ENCODE measurements at regions not wholly inside any gene's neighbourhood (a gene's known extent, or its start where the extent isn't known, plus 50 kb on each side); places are given as distances from the start of the nearest gene placed in this dataset.
"Not testable (repeated sequence)": the region's sequence is repeated elsewhere in the genome, so short reads cannot be mapped to it uniquely, and the experiment has no call there.

DNA sequence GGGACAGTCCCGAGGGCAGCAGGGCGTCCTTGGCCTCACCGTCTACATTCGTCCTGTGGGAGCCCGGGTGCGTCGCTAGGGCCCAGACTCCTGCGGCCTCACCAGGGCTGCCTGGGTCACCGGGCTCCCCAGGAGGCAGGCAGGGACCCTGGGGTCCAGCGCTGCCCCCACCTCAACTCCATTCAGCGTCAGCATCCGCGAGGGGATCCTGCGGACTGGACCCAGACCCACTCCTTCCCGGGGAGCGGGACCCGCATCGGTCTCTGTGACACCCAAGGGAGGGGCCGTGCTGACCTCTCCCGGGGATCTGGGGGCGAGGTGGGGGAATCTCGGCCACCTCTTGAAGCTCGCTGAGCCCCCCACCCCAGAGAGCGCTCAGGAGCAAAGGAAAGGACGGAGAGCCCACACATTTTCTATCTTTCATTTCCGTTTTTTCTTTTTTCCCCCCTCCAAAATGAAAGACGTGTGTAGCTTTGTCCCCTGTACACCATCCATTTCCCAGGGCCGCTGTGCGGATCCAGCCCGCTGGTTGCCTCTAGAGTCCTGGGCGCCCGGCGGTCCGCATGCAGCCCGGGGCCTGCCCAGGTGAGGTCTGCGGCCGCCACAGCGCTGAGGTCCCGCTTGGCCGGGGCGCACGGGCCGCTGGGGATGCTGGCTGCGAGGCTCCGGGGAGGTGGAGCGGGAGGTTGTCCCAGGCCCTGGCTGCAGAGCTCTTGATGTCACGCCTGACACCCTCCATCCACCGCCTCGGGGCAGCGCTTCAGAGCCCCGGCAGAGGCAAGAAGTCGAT is 178.0 kb upstream of the TPTE start:
- TF ChIP-seq CTCF, POLR2A (IDR thresholded peaks at IDR 0.05): not testable (repeated sequence)

Data from testis (tissue), 2 donors.